ENCODE measurements at regions not wholly inside any gene's neighbourhood (a gene's known extent, or its start where the extent isn't known, plus 50 kb on each side); places are given as distances from the start of the nearest gene placed in this dataset.

- peaks cover 0 to 8% (median 0%) of the 10 kb centered on the region in 3 donors for H3K9me3 ChIP-seq (ENCODE audit: control extremely low read depth in 1 of 3, control insufficient read depth in 2 of 3, insufficient read depth in 1 of 3, low read length in 2 of 3)
- no peaks in the 10 kb centered on the region for H3K9me3 Mint-ChIP-seq (ENCODE audit: insufficient read depth)
- H3K27ac Mint-ChIP-seq = no peak overlapping the region
- H3K27me3 Mint-ChIP-seq = no peaks in the 10 kb centered on the region
- H3K79me2 ChIP-seq (ENCODE audit: control insufficient read depth, insufficient read depth, low read length) = no peaks in the 10 kb centered on the region
- ChIA-PET CTCF (no interaction called here), POLR2A (no interaction called here)
- no peak for ATAC-seq (ENCODE audit: low read depth)
- H3K27me3 ChIP-seq (replicated peaks in 1 of 4; ENCODE audit: control extremely low read depth in 1 of 4, control insufficient read depth in 3 of 4, insufficient read depth in 4 of 4, low read length in 3 of 4) = no peaks in the 10 kb centered on the region
- H3K4me3 Mint-ChIP-seq = no peak overlapping the region
- no peak overlapping the region for H2AFZ ChIP-seq (ENCODE audit: insufficient read depth, low read depth, low read length, poor library complexity, severe bottlenecking)
- intact Hi-C loops (cut with micrococcal nuclease) = no loop called here
- H4K20me1 ChIP-seq (ENCODE audit: control insufficient read depth, insufficient read depth, low read length, poor library complexity, severe bottlenecking) = no peaks in the 10 kb centered on the region
- no peak for TF ChIP-seq EZH2 (IDR thresholded peaks at IDR 0.05; ENCODE audit: borderline replicate concordance, insufficient read depth, low read depth, low read length, poor library complexity, severe bottlenecking)
- TF ChIP-seq CTCF (IDR thresholded peaks at IDR 0.05) = no peak
- H3K36me3 ChIP-seq (replicated peaks in 1 of 2; ENCODE audit: control extremely low read depth in 1 of 2, control insufficient read depth in 1 of 2, extremely low read depth in 1 of 2, insufficient read depth in 2 of 2, low read length in 1 of 2) = no peaks in the 10 kb centered on the region
- H3K4me2 ChIP-seq (replicated peaks; ENCODE audit: low read depth, low read length, poor library complexity, severe bottlenecking) = no peak overlapping the region
- no peak overlapping the region for H3K4me3 ChIP-seq (ENCODE audit: control extremely low read depth in 1 of 5, extremely low read depth in 1 of 5, insufficient read depth in 1 of 5, low read depth in 2 of 5, low read length in 4 of 5)
- no peaks in the 10 kb centered on the region for H3K4me1 ChIP-seq (ENCODE audit: control insufficient read depth in 2 of 2, insufficient read depth in 2 of 2, low read length in 2 of 2)
- no peak overlapping the region for H3K27ac ChIP-seq (ENCODE audit: low read length in 2 of 2)
- WGBS (ENCODE audit: insufficient coverage) = no CpG with 5 or more reads among the region's 4 CpGs
- no peaks in the 10 kb centered on the region for H3K4me1 Mint-ChIP-seq
- DNase-seq = no peak
- H3K9ac ChIP-seq (ENCODE audit: low read length) = no peak overlapping the region
Measured at GRCh38 chr5:167177736-167178135, 1113.7 kb upstream of the WWC1 start.

GRCh38 chr5:167180906-167181305 is 1110.5 kb upstream of the WWC1 start:
- POLR2A ChIA-PET = no interaction called here
- Mint-ChIP-seq H3K9me3 (ENCODE audit: insufficient read depth) (no peaks in the 10 kb centered on the region), H3K27ac (no peak overlapping the region), H3K4me3 (no peak overlapping the region), H3K27me3 (no peaks in the 10 kb centered on the region), H3K4me1 (no peaks in the 10 kb centered on the region)
- Histone ChIP-seq H4K20me1 (ENCODE audit: control insufficient read depth, insufficient read depth, low read length, poor library complexity, severe bottlenecking) (no peaks in the 10 kb centered on the region), H3K36me3 (replicated peaks in 1 of 2; ENCODE audit: control extremely low read depth in 1 of 2, control insufficient read depth in 1 of 2, extremely low read depth in 1 of 2, insufficient read depth in 2 of 2, low read length in 1 of 2) (no peaks in the 10 kb centered on the region), H3K27ac (ENCODE audit: low read length in 2 of 2) (no peak overlapping the region), H3K9ac (ENCODE audit: low read length) (no peak overlapping the region), H3K79me2 (ENCODE audit: control insufficient read depth, insufficient read depth, low read length) (no peaks in the 10 kb centered on the region), H3K27me3 (replicated peaks in 1 of 4; ENCODE audit: control extremely low read depth in 1 of 4, control insufficient read depth in 3 of 4, insufficient read depth in 4 of 4, low read length in 3 of 4) (no peaks in the 10 kb centered on the region), H3K4me2 (replicated peaks; ENCODE audit: low read depth, low read length, poor library complexity, severe bottlenecking) (no peak overlapping the region), H3K4me1 (ENCODE audit: control insufficient read depth in 2 of 2, insufficient read depth in 2 of 2, low read length in 2 of 2) (no peaks in the 10 kb centered on the region), H2AFZ (ENCODE audit: insufficient read depth, low read depth, low read length, poor library complexity, severe bottlenecking) (no peak overlapping the region), H3K9me3 (ENCODE audit: control extremely low read depth in 1 of 3, control insufficient read depth in 2 of 3, insufficient read depth in 1 of 3, low read length in 2 of 3) (peaks cover 0 to 8% (median 0%) of the 10 kb centered on the region in 3 donors), H3K4me3 (ENCODE audit: control extremely low read depth in 1 of 5, extremely low read depth in 1 of 5, insufficient read depth in 1 of 5, low read depth in 2 of 5, low read length in 4 of 5) (no peak overlapping the region)
- 93% methylated on average over 5 of the region's 7 CpGs for WGBS (ENCODE audit: insufficient coverage)
- no peak for TF ChIP-seq EZH2 (IDR thresholded peaks at IDR 0.05; ENCODE audit: borderline replicate concordance, insufficient read depth, low read depth, low read length, poor library complexity, severe bottlenecking)
- no peak for TF ChIP-seq CTCF (IDR thresholded peaks at IDR 0.05)
- ATAC-seq (ENCODE audit: low read depth) (no peak), DNase-seq (no peak)
- intact Hi-C loops (cut with micrococcal nuclease) = no loop called here
- CTCF ChIA-PET = no interaction called here
